ENCODE measurements at regions not wholly inside any gene's neighbourhood (a gene's known extent, or its start where the extent isn't known, plus 50 kb on each side); places are given as distances from the start of the nearest gene placed in this dataset.

GRCh38 chr14:71629765-71630492 lies 302.3 kb upstream of the RGS6 start:
- TF ChIP-seq CTCF (IDR thresholded peaks at IDR 0.05): no peak
- no peak for TF ChIP-seq POLR2A (IDR thresholded peaks at IDR 0.05)

All from body of pancreas (tissue), 4 donors.